LoVo (cell line): ENCODE measurements at regions not wholly inside any gene's neighbourhood (a gene's known extent, or its start where the extent isn't known, plus 50 kb on each side); places are given as distances from the start of the nearest gene placed in this dataset.

Source experiments
- DNase-seq: peaks from one replicate; pipeline ENCODE4 v3.0.0-alpha.2; 2016; ENCODE audit warnings: low spot score

- DNase-seq: no peak
These were observed 51.9 kb upstream of the CWC22 start for GRCh38 chr2:180058993-180059392.

DNA sequence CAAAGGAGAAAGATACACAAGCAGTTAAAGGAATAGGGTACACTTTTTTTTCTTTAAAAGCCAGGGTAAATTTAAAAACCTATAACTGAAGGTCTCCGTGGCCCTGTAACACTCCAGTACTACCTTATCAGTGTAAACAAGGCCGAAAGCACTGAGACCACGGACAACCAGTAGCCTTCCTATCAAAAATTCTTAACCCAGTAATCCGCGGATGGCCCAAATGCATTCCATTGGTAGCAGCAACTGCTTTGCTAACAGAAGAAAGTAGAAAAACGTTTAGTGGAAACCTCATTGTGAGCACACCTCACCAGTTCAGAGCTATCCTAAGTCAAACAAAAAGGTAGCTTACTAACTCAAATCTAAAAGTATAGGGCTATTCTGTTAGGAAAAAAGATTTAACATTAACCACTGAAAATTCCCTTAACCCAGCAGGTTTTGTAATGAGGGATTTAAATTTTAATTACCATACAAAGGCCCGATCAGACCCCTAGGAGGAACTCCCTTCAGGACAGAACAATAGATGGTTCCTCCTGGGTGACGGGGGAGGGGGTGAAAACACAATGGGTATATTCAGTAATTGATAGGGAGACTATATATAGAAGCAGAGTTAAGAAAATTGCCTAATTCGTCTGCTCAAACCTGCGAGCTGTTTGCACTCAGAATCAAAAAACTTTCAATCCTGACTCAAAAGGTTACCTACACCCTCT, 50.8 kb upstream of the CWC22 start:
- no peak for DNase-seq
